CD4-positive, CD25-positive, alpha-beta regulatory T cell (primary cell): ENCODE measurements at regions not wholly inside any gene's neighbourhood (a gene's known extent, or its start where the extent isn't known, plus 50 kb on each side); places are given as distances from the start of the nearest gene placed in this dataset.
"Not testable (repeated sequence)": the region's sequence is repeated elsewhere in the genome, so short reads cannot be mapped to it uniquely, and the experiment has no call there.

Experiments
- ATAC-seq, 2 donors: fragments of 150-1000 bp; cut with Tn5 transposase; one replicate each; pipeline ENCODE4 v1.10.0; 2021; ENCODE audit warnings: low read depth in 2 of 2, moderate number of reproducible peaks in 2 of 2, moderate library complexity in 1 of 2
- DNase-seq, 3 donors: peaks; one replicate each; pipeline versions ENCODE4 v3.0.0 to v3.0.0-alpha.2; 2012 to 2022; ENCODE audit warnings: mixed read lengths in 1 of 3
- H3K27ac ChIP-seq: one replicate; pipeline ENCODE4 v1.7.0; 2013; ENCODE audit warnings: mild to moderate bottlenecking, low read length; ENCODE audit not compliant: insufficient read depth, poor library complexity, severe bottlenecking
- H3K27me3 ChIP-seq: one replicate; pipeline ENCODE4 v1.7.0; 2013; ENCODE audit warnings: low read length; ENCODE audit not compliant: control insufficient read depth, insufficient read depth
- H3K36me3 ChIP-seq: one replicate; pipeline ENCODE4 v1.7.0; 2013; ENCODE audit warnings: mild to moderate bottlenecking, low read length, moderate library complexity; ENCODE audit not compliant: control insufficient read depth, insufficient read depth
- H3K4me1 ChIP-seq: 2 replicates; pipeline ENCODE4 v1.7.0; 2013; ENCODE audit warnings: mild to moderate bottlenecking, low read length; ENCODE audit not compliant: insufficient read depth, control insufficient read depth, poor library complexity, severe bottlenecking
- H3K4me3 ChIP-seq: one replicate; pipeline ENCODE4 v1.7.0; 2013; ENCODE audit warnings: low read depth, mild to moderate bottlenecking, low read length, moderate library complexity
- H3K9me3 ChIP-seq, 2 experiments: 1 replicate in 1 of 2; 2 replicates in 1 of 2; pipeline ENCODE4 v1.7.0; 2013; ENCODE audit warnings: low read length in 2 of 2, mild to moderate bottlenecking in 1 of 2, moderate library complexity in 1 of 2; ENCODE audit not compliant: control insufficient read depth in 2 of 2
- H3K27ac Mint-ChIP-seq, 3 donors: one replicate each; pipeline ENCODE4 v1.8.0; 2020 to 2022; ENCODE audit warnings: mild to moderate bottlenecking in 3 of 3, mixed read lengths in 3 of 3, moderate library complexity in 2 of 3
- H3K27me3 Mint-ChIP-seq: one replicate; pipeline ENCODE4 v1.8.0; 2022; ENCODE audit warnings: mild to moderate bottlenecking, mixed read lengths
- H3K36me3 Mint-ChIP-seq: one replicate; pipeline ENCODE4 v1.8.0; 2020; ENCODE audit warnings: mixed read lengths
- H3K4me1 Mint-ChIP-seq, 4 donors: one replicate each; pipeline ENCODE4 v1.8.0; 2020 to 2022; ENCODE audit warnings: mixed read lengths in 4 of 4, mild to moderate bottlenecking in 1 of 4
- H3K4me3 Mint-ChIP-seq, 4 donors: one replicate each; pipeline ENCODE4 v1.8.0; 2020 to 2022; ENCODE audit warnings: mild to moderate bottlenecking in 4 of 4, mixed read lengths in 4 of 4, moderate library complexity in 3 of 4
- H3K9me3 Mint-ChIP-seq, 7 donors: one replicate each; pipeline ENCODE4 v1.8.0; 2020 to 2022; ENCODE audit warnings: mixed read lengths in 7 of 7, mild to moderate bottlenecking in 3 of 7, moderate library complexity in 2 of 7

GRCh38 chr21:15967661-15968060, 237.9 kb downstream of the USP25 start:
- Histone ChIP-seq H3K27me3 (no peaks in the 10 kb centered on the region), H3K4me3 (no peak overlapping the region), H3K36me3 (no peaks in the 10 kb centered on the region), H3K4me1 (no peaks in the 10 kb centered on the region), H3K27ac (no peak overlapping the region), H3K9me3 (no peaks in the 10 kb centered on the region)
- Mint-ChIP-seq H3K4me1 (no peaks in the 10 kb centered on the region), H3K27me3 (peaks cover 4% of the 10 kb centered on the region), H3K27ac (no peak overlapping the region), H3K36me3 (no peaks in the 10 kb centered on the region), H3K4me3 (no peak overlapping the region), H3K9me3 (peaks cover 0 to 9% (median 0%) of the 10 kb centered on the region in 7 donors)
- no peak for ATAC-seq
- no peak for DNase-seq

GRCh38 chr21:15968776-15969310, 239.1 kb downstream of the USP25 start:
- no peak for ATAC-seq
- no peak overlapping the region for H3K27ac ChIP-seq
- Mint-ChIP-seq H3K9me3 (peaks cover 0 to 9% (median 0%) of the 10 kb centered on the region in 7 donors), H3K27me3 (peaks cover 4% of the 10 kb centered on the region), H3K27ac (no peak overlapping the region), H3K4me3 (no peak overlapping the region), H3K36me3 (no peaks in the 10 kb centered on the region), H3K4me1 (no peaks in the 10 kb centered on the region)
- no peaks in the 10 kb centered on the region for H3K36me3 ChIP-seq
- no peak for DNase-seq
- no peaks in the 10 kb centered on the region for H3K4me1 ChIP-seq
- no peak overlapping the region for H3K4me3 ChIP-seq
- no peaks in the 10 kb centered on the region for H3K9me3 ChIP-seq
- H3K27me3 ChIP-seq, result no peaks in the 10 kb centered on the region

- H3K27me3 Mint-ChIP-seq, result no peaks in the 10 kb centered on the region
- no peak overlapping the region for H3K27ac ChIP-seq
- peaks cover 0 to 4% (median 0%) of the 10 kb centered on the region in 7 donors for H3K9me3 Mint-ChIP-seq
- H3K4me3 ChIP-seq, result no peak overlapping the region
- no peaks in the 10 kb centered on the region for H3K9me3 ChIP-seq
- H3K4me1 ChIP-seq, result no peaks in the 10 kb centered on the region
- no peak for ATAC-seq
- H3K36me3 ChIP-seq, result no peaks in the 10 kb centered on the region
- no peaks in the 10 kb centered on the region for H3K36me3 Mint-ChIP-seq
- H3K27ac Mint-ChIP-seq, result no peak overlapping the region
- H3K4me1 Mint-ChIP-seq, result no peaks in the 10 kb centered on the region
- no peak for DNase-seq
- H3K27me3 ChIP-seq, result no peaks in the 10 kb centered on the region
- H3K4me3 Mint-ChIP-seq, result no peak overlapping the region
Measured at GRCh38 chr21:15976807-15977206, 247.0 kb downstream of the USP25 start.

GRCh38 chr21:15978215-15978738, 248.5 kb downstream of the USP25 start:
- Mint-ChIP-seq H3K27me3 (no peaks in the 10 kb centered on the region), H3K27ac (no peak overlapping the region)

GRCh38 chr21:15979493-15979892, 249.7 kb downstream of the USP25 start:
- not testable (repeated sequence) for H3K36me3 Mint-ChIP-seq, H3K4me3 Mint-ChIP-seq, H3K36me3 ChIP-seq, H3K9me3 Mint-ChIP-seq, DNase-seq, H3K4me1 ChIP-seq, H3K27me3 ChIP-seq, H3K4me3 ChIP-seq, H3K27ac ChIP-seq, H3K4me1 Mint-ChIP-seq, H3K27me3 Mint-ChIP-seq, ATAC-seq, H3K27ac Mint-ChIP-seq, H3K9me3 ChIP-seq

More at GRCh38 chr21:15978215-15978738, 248.5 kb downstream of the USP25 start:
- no peaks in the 10 kb centered on the region for H3K4me1 Mint-ChIP-seq
- no peak overlapping the region for H3K4me3 Mint-ChIP-seq
- Histone ChIP-seq H3K27ac (no peak overlapping the region), H3K4me3 (no peak overlapping the region), H3K4me1 (no peaks in the 10 kb centered on the region), H3K27me3 (no peaks in the 10 kb centered on the region), H3K36me3 (no peaks in the 10 kb centered on the region), H3K9me3 (no peaks in the 10 kb centered on the region)
- ATAC-seq (no peak), DNase-seq (no peak)
- no peaks in the 10 kb centered on the region for H3K36me3 Mint-ChIP-seq
- peaks cover 0 to 4% (median 0%) of the 10 kb centered on the region in 7 donors for H3K9me3 Mint-ChIP-seq

- ATAC-seq, result no peak
- H3K4me1 Mint-ChIP-seq, result no peaks in the 10 kb centered on the region
- no peak overlapping the region for H3K27ac Mint-ChIP-seq
- H3K27me3 ChIP-seq, result no peaks in the 10 kb centered on the region
- no peaks in the 10 kb centered on the region for H3K4me1 ChIP-seq
- H3K9me3 ChIP-seq, result no peaks in the 10 kb centered on the region
- H3K27ac ChIP-seq, result no peak overlapping the region
- DNase-seq, result no peak
- H3K36me3 Mint-ChIP-seq, result no peaks in the 10 kb centered on the region
- peaks cover 5% of the 10 kb centered on the region for H3K27me3 Mint-ChIP-seq
- H3K4me3 Mint-ChIP-seq, result no peak overlapping the region
- no peak overlapping the region for H3K4me3 ChIP-seq
- no peaks in the 10 kb centered on the region for H3K36me3 ChIP-seq
- H3K9me3 Mint-ChIP-seq, result peaks cover 0 to 2% (median 0%) of the 10 kb centered on the region in 7 donors
Measured at GRCh38 chr21:15986277-15986676, 256.5 kb downstream of the USP25 start.

GRCh38 chr21:15992171-15992570, 262.4 kb downstream of the USP25 start:
- H3K27ac ChIP-seq, result no peak overlapping the region
- DNase-seq (no peak), ATAC-seq (no peak)
- H3K27ac Mint-ChIP-seq, result no peak overlapping the region
- H3K36me3 Mint-ChIP-seq, result no peaks in the 10 kb centered on the region
- no peaks in the 10 kb centered on the region for H3K4me1 Mint-ChIP-seq
- no peaks in the 10 kb centered on the region for H3K27me3 ChIP-seq
- H3K27me3 Mint-ChIP-seq, result no peaks in the 10 kb centered on the region
- H3K4me1 ChIP-seq, result no peaks in the 10 kb centered on the region
- no peaks in the 10 kb centered on the region for H3K9me3 ChIP-seq
- H3K4me3 ChIP-seq, result no peak overlapping the region
- H3K36me3 ChIP-seq, result no peaks in the 10 kb centered on the region
- no peak overlapping the region for H3K4me3 Mint-ChIP-seq
- H3K9me3 Mint-ChIP-seq, result peaks cover 0 to 2% (median 0%) of the 10 kb centered on the region in 7 donors

- Histone ChIP-seq H3K4me1 (no peaks in the 10 kb centered on the region), H3K4me3 (no peak overlapping the region), H3K27me3 (no peaks in the 10 kb centered on the region), H3K27ac (no peak overlapping the region), H3K36me3 (no peaks in the 10 kb centered on the region), H3K9me3 (no peaks in the 10 kb centered on the region)
- no peaks in the 10 kb centered on the region for H3K27me3 Mint-ChIP-seq
- H3K4me1 Mint-ChIP-seq, result no peaks in the 10 kb centered on the region
- no peak overlapping the region for H3K4me3 Mint-ChIP-seq
- ATAC-seq (no peak), DNase-seq (no peak)
- H3K27ac Mint-ChIP-seq, result no peak overlapping the region
- H3K9me3 Mint-ChIP-seq, result peaks cover 0 to 2% (median 0%) of the 10 kb centered on the region in 7 donors
- no peaks in the 10 kb centered on the region for H3K36me3 Mint-ChIP-seq
Measured at GRCh38 chr21:15993951-15994350, 264.2 kb downstream of the USP25 start.
